ENCODE measurements at regions not wholly inside any gene's neighbourhood (a gene's known extent, or its start where the extent isn't known, plus 50 kb on each side); places are given as distances from the start of the nearest gene placed in this dataset.

GRCh38 chr7:85464042-85464651 is 277.3 kb upstream of the SEMA3D start:
- in situ Hi-C loops (cut with HindIII; ENCODE audit: low sequenced_read_pairs), result loop anchor here (25.0 kb wide), 1 partner anchor 427 kb away; no protein-coding TSS in a partner anchor

- in situ Hi-C loops (cut with HindIII; ENCODE audit: low sequenced_read_pairs), result loop anchor here (25.0 kb wide), 1 partner anchor 425 kb away; no protein-coding TSS in a partner anchor
Observed at GRCh38 chr7:85462671-85463070, 275.8 kb upstream of the SEMA3D start.

GRCh38 chr7:85457911-85458310 is 271.1 kb upstream of the SEMA3D start:
- in situ Hi-C loops (cut with HindIII; ENCODE audit: low sequenced_read_pairs), result loop anchor here (25.0 kb wide), 1 partner anchor 421 kb away; no protein-coding TSS in a partner anchor

GRCh38 chr7:85456254-85456653 is 269.4 kb upstream of the SEMA3D start:
- in situ Hi-C loops (cut with HindIII; ENCODE audit: low sequenced_read_pairs), result loop anchor here (25.0 kb wide), 1 partner anchor 419 kb away; no protein-coding TSS in a partner anchor

- in situ Hi-C loops (cut with HindIII; ENCODE audit: low sequenced_read_pairs), result loop anchor here (25.0 kb wide), 1 partner anchor 418 kb away; no protein-coding TSS in a partner anchor
Observed at GRCh38 chr7:85454904-85455303, 268.0 kb upstream of the SEMA3D start.

GRCh38 chr7:85452674-85453073 is 265.8 kb upstream of the SEMA3D start:
- in situ Hi-C loops (cut with HindIII; ENCODE audit: low sequenced_read_pairs), result loop anchor here (25.0 kb wide), 1 partner anchor 415 kb away; no protein-coding TSS in a partner anchor

- in situ Hi-C loops (cut with HindIII; ENCODE audit: low sequenced_read_pairs), result no loop called here
Observed at GRCh38 chr7:85449478-85449877, 262.6 kb upstream of the SEMA3D start.

GRCh38 chr7:85447004-85447403 is 260.1 kb upstream of the SEMA3D start:
- in situ Hi-C loops (cut with HindIII; ENCODE audit: low sequenced_read_pairs), result no loop called here

GRCh38 chr7:85426487-85426960 is 239.7 kb upstream of the SEMA3D start:
- in situ Hi-C loops (cut with HindIII; ENCODE audit: low sequenced_read_pairs), result no loop called here

GRCh38 chr7:85424298-85424697 is 237.4 kb upstream of the SEMA3D start:
- in situ Hi-C loops (cut with HindIII; ENCODE audit: low sequenced_read_pairs), result no loop called here

- in situ Hi-C loops (cut with HindIII; ENCODE audit: low sequenced_read_pairs), result no loop called here
Observed at GRCh38 chr7:85423209-85423895, 236.5 kb upstream of the SEMA3D start.

GRCh38 chr7:85415743-85416142 is 228.9 kb upstream of the SEMA3D start:
- in situ Hi-C loops (cut with HindIII; ENCODE audit: low sequenced_read_pairs), result no loop called here

- in situ Hi-C loops (cut with HindIII; ENCODE audit: low sequenced_read_pairs), result no loop called here
Observed at GRCh38 chr7:85413718-85414117, 226.9 kb upstream of the SEMA3D start.

GRCh38 chr7:85412912-85413311 is 226.1 kb upstream of the SEMA3D start:
- in situ Hi-C loops (cut with HindIII; ENCODE audit: low sequenced_read_pairs), result no loop called here

GRCh38 chr7:85407391-85407790 is 220.5 kb upstream of the SEMA3D start:
- in situ Hi-C loops (cut with HindIII; ENCODE audit: low sequenced_read_pairs), result no loop called here

- in situ Hi-C loops (cut with HindIII; ENCODE audit: low sequenced_read_pairs), result no loop called here
Observed at GRCh38 chr7:85405016-85405902, 218.4 kb upstream of the SEMA3D start.

GRCh38 chr7:85396676-85397075 is 209.8 kb upstream of the SEMA3D start:
- in situ Hi-C loops (cut with HindIII; ENCODE audit: low sequenced_read_pairs), result no loop called here

- in situ Hi-C loops (cut with HindIII; ENCODE audit: low sequenced_read_pairs), result no loop called here
Observed at GRCh38 chr7:85392789-85393188, 205.9 kb upstream of the SEMA3D start.

- in situ Hi-C loops (cut with HindIII; ENCODE audit: low sequenced_read_pairs), result no loop called here
Observed at GRCh38 chr7:85392326-85392725, 205.5 kb upstream of the SEMA3D start.

- in situ Hi-C loops (cut with HindIII; ENCODE audit: low sequenced_read_pairs), result no loop called here
Observed at GRCh38 chr7:85386460-85386859, 199.6 kb upstream of the SEMA3D start.

GRCh38 chr7:85384392-85384791 is 197.5 kb upstream of the SEMA3D start:
- in situ Hi-C loops (cut with HindIII; ENCODE audit: low sequenced_read_pairs), result no loop called here

Data from endothelial cell of hepatic sinusoid (primary cell).